OCI-LY7 (cell line): ENCODE measurements at regions not wholly inside any gene's neighbourhood (a gene's known extent, or its start where the extent isn't known, plus 50 kb on each side); places are given as distances from the start of the nearest gene placed in this dataset.

ENCODE experiments used
- CTCF ChIP-seq: fragments of 200-600 bp; sonication (generic); conservative IDR thresholded peaks from 2 replicates; pipeline ENCODE4 v1.5.1; 2014; ENCODE audit warnings: mild to moderate bottlenecking, antibody characterized with exemption, low read length, moderate library complexity, mixed read lengths
- EZH2phosphoT487 ChIP-seq: fragments of 200-600 bp; sonication (generic); IDR thresholded peaks from 2 replicates; pipeline ENCODE4 v1.6.1; 2018; ENCODE audit warnings: low read depth, borderline replicate concordance, mild to moderate bottlenecking, mixed run types, antibody characterized with exemption, low read length, moderate library complexity, mixed read lengths

GRCh38 chr9:79962836-79963235 lies 391.1 kb downstream of the TLE4 start:
- no peak for TF ChIP-seq CTCF
- TF ChIP-seq EZH2phosphoT487: no peak
